ENCODE measurements at regions not wholly inside any gene's neighbourhood (a gene's known extent, or its start where the extent isn't known, plus 50 kb on each side); places are given as distances from the start of the nearest gene placed in this dataset.
"Not testable (repeated sequence)": the region's sequence is repeated elsewhere in the genome, so short reads cannot be mapped to it uniquely, and the experiment has no call there.

- not testable (repeated sequence) for TF ChIP-seq CTCF, POLR2A (IDR thresholded peaks at IDR 0.05)
Observed at GRCh38 chr3:125771506-125771905, 176.2 kb upstream of the OSBPL11 start.

All from thyroid gland (tissue), 4 donors.